Osteocyte (in vitro differentiated cells): ENCODE measurements at regions not wholly inside any gene's neighbourhood (a gene's known extent, or its start where the extent isn't known, plus 50 kb on each side); places are given as distances from the start of the nearest gene placed in this dataset.

Experiments used
- DNase-seq: peaks from one replicate; pipeline ENCODE4 v3.0.0; 2021; ENCODE audit warnings: mixed read lengths; ENCODE audit not compliant: unreplicated experiment; ENCODE audit errors: extremely low spot score
- H3K27ac Mint-ChIP-seq: one replicate; pipeline ENCODE4 v1.8.0; 2021; ENCODE audit warnings: mild to moderate bottlenecking, mixed read lengths; ENCODE audit not compliant: unreplicated experiment
- H3K27me3 Mint-ChIP-seq: one replicate; pipeline ENCODE4 v1.8.0; 2021; ENCODE audit warnings: mixed read lengths; ENCODE audit not compliant: unreplicated experiment
- H3K36me3 Mint-ChIP-seq: one replicate; pipeline ENCODE4 v1.8.0; 2021; ENCODE audit warnings: mixed read lengths; ENCODE audit not compliant: unreplicated experiment
- H3K4me1 Mint-ChIP-seq: one replicate; pipeline ENCODE4 v1.8.0; 2021; ENCODE audit warnings: mixed read lengths; ENCODE audit not compliant: unreplicated experiment
- H3K4me3 Mint-ChIP-seq: one replicate; pipeline ENCODE4 v1.8.0; 2021; ENCODE audit warnings: mild to moderate bottlenecking, moderate library complexity, mixed read lengths; ENCODE audit not compliant: unreplicated experiment
- H3K9me3 Mint-ChIP-seq: one replicate; pipeline ENCODE4 v1.8.0; 2021; ENCODE audit warnings: mixed read lengths; ENCODE audit not compliant: unreplicated experiment
- CTCF ChIP-seq: fragments of 200-600 bp; sonication (generic); IDR thresholded peaks from 2 replicates; pipeline ENCODE4 v1.5.0; 2021; ENCODE audit warnings: antibody characterized with exemption, mild to moderate bottlenecking, moderate library complexity

DNA sequence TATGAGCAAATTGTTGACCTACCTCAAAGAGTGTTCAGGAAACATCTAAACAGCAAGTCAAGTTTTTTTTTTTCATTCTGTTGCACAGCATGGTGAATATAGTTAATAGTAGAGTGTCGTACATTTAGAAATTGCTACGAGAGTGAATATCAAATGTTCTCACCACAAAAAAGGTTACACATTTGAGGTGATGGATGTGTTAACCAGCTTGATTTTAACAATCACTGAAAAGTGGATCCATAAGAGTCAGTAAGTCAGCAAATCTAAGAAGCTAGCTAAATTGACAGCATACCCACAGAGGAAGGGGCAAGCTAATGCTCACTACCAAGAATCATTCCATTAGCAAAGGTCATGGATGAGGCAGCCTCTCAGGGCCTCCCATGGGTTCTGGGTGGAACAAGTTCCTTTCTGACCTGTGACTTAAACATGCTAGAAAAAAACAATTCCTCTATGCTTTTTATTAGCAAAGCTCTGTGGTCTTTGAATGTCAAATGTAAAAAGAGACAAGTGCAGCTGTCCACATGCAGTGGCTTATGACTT is 235.4 kb upstream of the CCDC179 start:
- H3K27ac Mint-ChIP-seq, result no peak overlapping the region
- no peak for DNase-seq
- H3K9me3 Mint-ChIP-seq, result no peaks in the 10 kb centered on the region
- no peak overlapping the region for H3K4me3 Mint-ChIP-seq
- peaks cover 7% of the 10 kb centered on the region for H3K4me1 Mint-ChIP-seq
- no peaks in the 10 kb centered on the region for H3K36me3 Mint-ChIP-seq
- TF ChIP-seq CTCF, result no peak
- no peaks in the 10 kb centered on the region for H3K27me3 Mint-ChIP-seq

DNA sequence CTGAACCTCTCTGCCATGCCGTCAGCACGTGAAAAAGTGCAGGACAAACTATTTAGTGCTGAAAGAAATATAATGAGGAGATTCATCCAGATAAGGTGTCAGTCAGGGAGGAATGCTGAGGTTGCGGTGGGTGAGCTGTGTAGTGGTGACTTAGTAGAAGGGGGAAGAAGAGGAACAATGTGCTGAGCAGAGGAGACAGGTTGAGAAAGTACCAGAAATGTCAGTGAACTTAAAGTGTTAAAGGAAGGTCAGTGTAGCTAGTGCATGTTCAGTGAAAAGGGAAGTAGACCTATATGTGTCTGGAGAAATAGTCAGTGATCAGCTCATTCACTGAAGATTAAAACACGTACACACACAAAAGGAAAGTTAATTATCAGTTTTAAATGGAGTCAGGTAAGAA is 237.6 kb upstream of the CCDC179 start:
- H3K36me3 Mint-ChIP-seq, result no peaks in the 10 kb centered on the region
- H3K4me1 Mint-ChIP-seq, result peaks cover 7% of the 10 kb centered on the region
- TF ChIP-seq CTCF, result no peak
- H3K4me3 Mint-ChIP-seq, result no peak overlapping the region
- H3K9me3 Mint-ChIP-seq, result no peaks in the 10 kb centered on the region
- no peak for DNase-seq
- H3K27me3 Mint-ChIP-seq, result no peaks in the 10 kb centered on the region
- no peak overlapping the region for H3K27ac Mint-ChIP-seq

DNA sequence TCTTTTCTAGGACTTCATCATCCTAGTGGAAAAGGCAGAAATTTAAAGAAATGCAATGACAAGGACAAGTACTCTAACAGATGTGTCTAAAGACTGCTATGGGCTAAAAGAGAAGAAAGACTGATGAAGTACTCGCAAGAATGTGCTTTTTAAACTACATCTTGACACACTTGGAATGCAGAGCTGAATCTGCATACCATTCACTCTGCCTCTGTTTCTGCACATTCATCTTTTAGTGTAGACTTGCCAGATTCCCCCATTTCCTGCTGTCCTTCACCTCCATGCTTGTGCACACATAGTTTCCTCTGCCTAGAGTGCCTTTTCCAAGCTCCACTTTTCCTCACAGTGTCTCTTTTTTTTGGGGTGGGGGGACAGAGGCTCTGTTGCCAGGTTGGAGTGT is 239.0 kb upstream of the CCDC179 start:
- peaks cover 7% of the 10 kb centered on the region for H3K4me1 Mint-ChIP-seq
- H3K36me3 Mint-ChIP-seq, result no peaks in the 10 kb centered on the region
- no peak overlapping the region for H3K4me3 Mint-ChIP-seq
- DNase-seq, result no peak
- no peak overlapping the region for H3K27ac Mint-ChIP-seq
- TF ChIP-seq CTCF, result no peak
- peaks cover 4% of the 10 kb centered on the region for H3K9me3 Mint-ChIP-seq
- no peaks in the 10 kb centered on the region for H3K27me3 Mint-ChIP-seq

- peaks cover 4% of the 10 kb centered on the region for H3K4me1 Mint-ChIP-seq
- no peak for TF ChIP-seq CTCF
- H3K27ac Mint-ChIP-seq, result no peak overlapping the region
- no peak for DNase-seq
- H3K4me3 Mint-ChIP-seq, result no peak overlapping the region
- H3K27me3 Mint-ChIP-seq, result no peaks in the 10 kb centered on the region
- peaks cover 4% of the 10 kb centered on the region for H3K9me3 Mint-ChIP-seq
- H3K36me3 Mint-ChIP-seq, result no peaks in the 10 kb centered on the region
These were observed 240.5 kb upstream of the CCDC179 start for GRCh38 chr11:23100726-23101125.

GRCh38 chr11:23103416-23103815 is 243.1 kb upstream of the CCDC179 start:
- TF ChIP-seq CTCF, result no peak
- no peaks in the 10 kb centered on the region for H3K36me3 Mint-ChIP-seq
- no peak for DNase-seq
- no peak overlapping the region for H3K27ac Mint-ChIP-seq
- H3K27me3 Mint-ChIP-seq, result peaks cover 2% of the 10 kb centered on the region
- peaks cover 4% of the 10 kb centered on the region for H3K9me3 Mint-ChIP-seq
- H3K4me1 Mint-ChIP-seq, result no peaks in the 10 kb centered on the region
- H3K4me3 Mint-ChIP-seq, result no peak overlapping the region
